A549 (cell line): ENCODE measurements at regions not wholly inside any gene's neighbourhood (a gene's known extent, or its start where the extent isn't known, plus 50 kb on each side); places are given as distances from the start of the nearest gene placed in this dataset.

Experiments used
- ATAC-seq, 2 experiments: fragments of 200-7000 bp in 1 of 2; fragments of >200 bp in 1 of 2; cut with Nextera tagmentation in 1 of 2; cut with Tn5 transposase in 1 of 2; 3 replicates each; pipeline versions ENCODE4 v1.8.0 to v1.9.1; 2018 to 2020; ENCODE audit warnings: mild to moderate bottlenecking in 1 of 2, moderate library complexity in 1 of 2
- CTCF ChIA-PET: fragments of 300-600 bp; sonication (Branson Sonifier 250); formaldehyde crosslinking; extraction: SDS; loops from one replicate; lab custom pipeline; 2021; ENCODE audit warnings: antibody characterized with exemption, inconsistent platforms; lab: Yijun Ruan, JAX
- POLR2A ChIA-PET: fragments of 350-600 bp; formaldehyde crosslinking; extraction: SDS; loops from one replicate; lab custom pipeline; 2021; ENCODE audit warnings: antibody characterized with exemption, inconsistent platforms; lab: Yijun Ruan, JAX
- DNase-seq, 2 experiments: peaks; one replicate each; pipeline versions ENCODE4 v3.0.0 to v3.0.0-alpha.2; 2011 to 2016; ENCODE audit warnings: low read depth in 1 of 2, low spot score in 1 of 2
- FAIRE-seq: peaks from 2 replicates; lab custom pipeline; 2011; peaks lifted over from hg19 to GRCh38; lab: Jason Lieb, UNC
- H3K27ac ChIP-seq, 2 experiments: fragments of >200 bp; sonication (Bioruptor Twin); formaldehyde crosslinking; 3 replicates each; pipeline ENCODE4 v1.5.1; 2016 to 2017
- H3K4me1 ChIP-seq: fragments of >200 bp; sonication (Bioruptor Twin); formaldehyde crosslinking; 3 replicates; pipeline ENCODE4 v1.6.1; 2016
- H3K4me2 ChIP-seq: fragments of >200 bp; sonication (Bioruptor Twin); formaldehyde crosslinking; 3 replicates; pipeline ENCODE4 v1.6.1; 2016
- H3K4me3 ChIP-seq: fragments of >200 bp; sonication (Bioruptor Twin); formaldehyde crosslinking; 3 replicates; pipeline ENCODE4 v1.5.1; 2016
- H3K9me3 ChIP-seq: fragments of >200 bp; sonication (Bioruptor Twin); formaldehyde crosslinking; 3 replicates; pipeline ENCODE4 v1.6.1; 2016
- CBX8 ChIP-seq: fragments of 200-600 bp; sonication (generic); IDR thresholded peaks from 2 replicates; pipeline ENCODE4 v1.6.1; 2016
- CEBPB ChIP-seq, 2 experiments: fragments of >200 bp in 1 of 2; sonication (Bioruptor Twin) in 1 of 2; formaldehyde crosslinking in 1 of 2; IDR thresholded peaks; 2 replicates each; pipeline ENCODE4 v1.6.1; 2012 to 2016
- CHD4 ChIP-seq: fragments of 200-600 bp; sonication (generic); IDR thresholded peaks from 2 replicates; pipeline ENCODE4 v1.6.1; 2016; ENCODE audit warnings: antibody characterized with exemption, mild to moderate bottlenecking, borderline replicate concordance
- EHF ChIP-seq: fragments of 250-450 bp; sonication (Bioruptor Pico); IDR thresholded peaks from 2 replicates; pipeline ENCODE4 v1.5.0; 2020; ENCODE audit warnings: mild to moderate bottlenecking
- EHMT2 ChIP-seq: fragments of 200-600 bp; sonication (generic); IDR thresholded peaks from 2 replicates; pipeline ENCODE4 v1.6.1; 2016; ENCODE audit warnings: antibody characterized with exemption, low read depth, mild to moderate bottlenecking, moderate library complexity
- EP300 ChIP-seq, 2 experiments: fragments of >200 bp; sonication (Bioruptor Twin); formaldehyde crosslinking; IDR thresholded peaks; 2 replicates in 1 of 2; 3 replicates in 1 of 2; pipeline ENCODE4 v1.6.1; 2016 to 2017
- ESRRA ChIP-seq: fragments of 150-350 bp; IDR thresholded peaks from 2 replicates; pipeline ENCODE4 v1.6.1; 2014; ENCODE audit warnings: mild to moderate bottlenecking, low read length, borderline replicate concordance
- FOXS1 ChIP-seq: fragments of 250-450 bp; sonication (Bioruptor Pico); IDR thresholded peaks from 2 replicates; pipeline ENCODE4 v1.5.0; 2020; ENCODE audit warnings: mild to moderate bottlenecking, moderate library complexity
- HDAC2 ChIP-seq: fragments of 200-600 bp; sonication (generic); IDR thresholded peaks from 2 replicates; pipeline ENCODE4 v1.6.1; 2016
- HMGXB4 ChIP-seq: fragments of 250-450 bp; sonication (Bioruptor Pico); IDR thresholded peaks from 2 replicates; pipeline ENCODE4 v1.5.0; 2021; ENCODE audit warnings: mild to moderate bottlenecking, moderate library complexity, borderline replicate concordance
- HOXA7 ChIP-seq: fragments of 250-450 bp; sonication (Bioruptor Pico); IDR thresholded peaks from 2 replicates; pipeline ENCODE4 v1.5.0; 2020; ENCODE audit warnings: mild to moderate bottlenecking, moderate library complexity
- HOXB13 ChIP-seq: fragments of 250-450 bp; sonication (Bioruptor Pico); IDR thresholded peaks from 2 replicates; pipeline ENCODE4 v1.5.0; 2020; ENCODE audit warnings: low read depth, mild to moderate bottlenecking, moderate library complexity
- MAFK ChIP-seq: fragments of 450-650 bp; IDR thresholded peaks from 2 replicates; pipeline ENCODE4 v1.6.1; 2014; ENCODE audit not compliant: partially characterized antibody
- MYC ChIP-seq: IDR thresholded peaks from 2 replicates; pipeline ENCODE4 v1.6.1; 2012; ENCODE audit warnings: mild to moderate bottlenecking, inconsistent platforms, low read length, improper control_type of control experiment, borderline replicate concordance
- NPAS2 ChIP-seq: fragments of 250-450 bp; sonication (Bioruptor Pico); IDR thresholded peaks from 2 replicates; pipeline ENCODE4 v1.8.0; 2022; ENCODE audit warnings: mild to moderate bottlenecking, moderate library complexity, borderline replicate concordance
- POLR2A ChIP-seq: IDR thresholded peaks from 2 replicates; pipeline ENCODE4 v1.6.1; 2012; ENCODE audit warnings: mild to moderate bottlenecking, low read length
- POLR2AphosphoS2 ChIP-seq: conservative IDR thresholded peaks from 2 replicates; pipeline ENCODE4 v1.6.1; 2012; ENCODE audit warnings: low read length, improper control_type of control experiment, inconsistent platforms
- RCOR1 ChIP-seq: fragments of 150-350 bp; IDR thresholded peaks from 2 replicates; pipeline ENCODE4 v1.6.1; 2014; ENCODE audit warnings: antibody characterized with exemption, low read length, low read depth
- RNF2 ChIP-seq: fragments of 200-600 bp; sonication (generic); IDR thresholded peaks from 2 replicates; pipeline ENCODE4 v1.6.1; 2016; ENCODE audit warnings: low read depth, mild to moderate bottlenecking, antibody characterized with exemption, moderate library complexity, borderline replicate concordance
- SMC3 ChIP-seq: fragments of >200 bp; sonication (Bioruptor Twin); formaldehyde crosslinking; IDR thresholded peaks from 3 replicates; pipeline ENCODE4 v1.6.1; 2018; ENCODE audit warnings: inconsistent platforms
- SREBF2 ChIP-seq: fragments of 450-650 bp; IDR thresholded peaks from 2 replicates; pipeline ENCODE4 v1.6.1; 2014; ENCODE audit warnings: mild to moderate bottlenecking, moderate library complexity
- TFCP2L1 ChIP-seq: fragments of 250-450 bp; sonication (Bioruptor Pico); IDR thresholded peaks from 2 replicates; pipeline ENCODE4 v1.5.0; 2021; ENCODE audit warnings: mild to moderate bottlenecking
- ZC3H11A ChIP-seq: fragments of 450-650 bp; IDR thresholded peaks from 2 replicates; pipeline ENCODE4 v1.6.1; 2014; ENCODE audit warnings: antibody characterized with exemption, mild to moderate bottlenecking
- ZSCAN20 ChIP-seq: fragments of 250-450 bp; sonication (Bioruptor Pico); IDR thresholded peaks from 2 replicates; pipeline ENCODE4 v1.8.0; 2022; ENCODE audit warnings: mild to moderate bottlenecking, moderate library complexity
- WGBS: methylation state at CpG from one replicate; pipeline ENCODE4 v1.1.6; 2017; ENCODE audit errors: missing lambda C conversion rate; 5-methylcytosine and 5-hydroxymethylcytosine counted together
- TF ChIP-seq, protein P1 (sequence below): fragments of >200 bp; sonication (Bioruptor Twin); formaldehyde crosslinking; IDR thresholded peaks from 2 replicates; pipeline ENCODE4 v1.6.1; 2016
- TF ChIP-seq, protein P2 (sequence below): IDR thresholded peaks from 2 replicates; pipeline ENCODE4 v1.6.1; 2012

DNA sequence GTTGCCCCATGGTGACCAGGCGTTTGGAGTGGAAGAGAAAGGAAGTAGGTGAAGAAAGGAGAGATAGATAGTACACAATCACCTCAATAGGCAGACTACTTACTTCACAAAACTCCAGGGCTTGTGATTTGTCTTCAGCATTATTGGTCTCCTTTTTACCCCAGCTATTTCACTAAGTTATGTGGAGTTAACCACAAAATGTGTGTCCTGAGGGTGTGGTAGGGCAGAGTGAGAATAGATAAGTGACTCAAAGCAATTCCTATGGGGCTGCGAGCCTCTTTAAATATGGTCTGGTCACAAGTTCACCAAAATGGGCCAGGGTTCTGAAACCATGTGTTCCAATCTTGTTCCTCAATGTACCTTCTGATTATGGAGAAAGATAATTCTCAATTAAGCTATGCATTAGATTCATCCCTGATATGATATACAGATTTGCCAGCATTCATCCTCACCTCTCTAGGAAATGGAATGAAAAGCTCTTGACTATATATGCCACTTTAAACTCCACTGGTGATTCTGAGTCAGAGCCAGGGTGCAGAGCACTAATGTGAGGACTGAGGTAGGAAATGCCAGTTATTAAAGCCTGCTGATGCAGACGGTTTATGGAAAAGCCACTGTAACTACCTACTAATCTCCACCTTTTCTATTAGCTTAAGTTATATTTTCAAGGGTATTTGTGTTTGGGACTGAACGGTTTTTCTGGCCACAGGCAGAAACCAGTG is 310.6 kb upstream of the MANEA start:
- ChIA-PET POLR2A (no interaction called here), CTCF (no interaction called here)
- Histone ChIP-seq H3K9me3 (no peaks in the 10 kb centered on the region), H3K4me1 (no peaks in the 10 kb centered on the region), H3K4me3 (no peak overlapping the region), H3K27ac (no peak overlapping the region), H3K4me2 (no peak overlapping the region)
- DNase-seq (no peak), ATAC-seq (no peak), FAIRE-seq (no peak)
- 17% methylated on average over 4 of the region's 4 CpGs for WGBS
- no peak for TF ChIP-seq MYC
- TF ChIP-seq HOXA7 = no peak
- no peak for TF ChIP-seq ESRRA
- TF ChIP-seq ZC3H11A = no peak
- TF ChIP-seq SREBF2 = no peak
- TF ChIP-seq, protein P1, sequence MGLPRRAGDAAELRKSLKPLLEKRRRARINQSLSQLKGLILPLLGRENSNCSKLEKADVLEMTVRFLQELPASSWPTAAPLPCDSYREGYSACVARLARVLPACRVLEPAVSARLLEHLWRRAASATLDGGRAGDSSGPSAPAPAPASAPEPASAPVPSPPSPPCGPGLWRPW = no peak
- no peak for TF ChIP-seq RCOR1
- TF ChIP-seq SMC3 = no peak
- TF ChIP-seq ZSCAN20 (CRISPR knock-in tag) = no peak
- TF ChIP-seq POLR2A = no peak
- no peak for TF ChIP-seq TFCP2L1 (CRISPR knock-in tag)
- TF ChIP-seq EHF (CRISPR knock-in tag) = no peak
- TF ChIP-seq, protein P2, sequence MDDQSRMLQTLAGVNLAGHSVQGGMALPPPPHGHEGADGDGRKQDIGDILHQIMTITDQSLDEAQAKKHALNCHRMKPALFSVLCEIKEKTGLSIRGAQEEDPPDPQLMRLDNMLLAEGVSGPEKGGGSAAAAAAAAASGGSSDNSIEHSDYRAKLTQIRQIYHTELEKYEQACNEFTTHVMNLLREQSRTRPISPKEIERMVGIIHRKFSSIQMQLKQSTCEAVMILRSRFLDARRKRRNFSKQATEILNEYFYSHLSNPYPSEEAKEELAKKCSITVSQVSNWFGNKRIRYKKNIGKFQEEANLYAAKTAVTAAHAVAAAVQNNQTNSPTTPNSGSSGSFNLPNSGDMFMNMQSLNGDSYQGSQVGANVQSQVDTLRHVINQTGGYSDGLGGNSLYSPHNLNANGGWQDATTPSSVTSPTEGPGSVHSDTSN = no peak

- POLR2A ChIA-PET = no interaction called here
- CTCF ChIA-PET = no interaction called here
- WGBS = 3% methylated on average over 2 of the region's 2 CpGs
- ATAC-seq = no peak
- H3K4me2 ChIP-seq = no peak overlapping the region
- TF ChIP-seq FOXS1 = no peak
- TF ChIP-seq HMGXB4 (CRISPR knock-in tag) = no peak
- TF ChIP-seq EHMT2 = no peak
- TF ChIP-seq CEBPB (IDR thresholded peaks at IDR 0.05) = no peak
- no peak for TF ChIP-seq HOXB13 (CRISPR knock-in tag)
- TF ChIP-seq RNF2 = no peak
- TF ChIP-seq HDAC2 = no peak
- no peak for TF ChIP-seq SREBF2
- no peak for TF ChIP-seq CBX8
- no peak for TF ChIP-seq MAFK
- no peak for TF ChIP-seq RCOR1
- TF ChIP-seq EP300 (IDR thresholded peaks at IDR 0.05) = no peak
- no peak for TF ChIP-seq CHD4
- no peak for TF ChIP-seq ESRRA
- no peak for TF ChIP-seq POLR2AphosphoS2
- TF ChIP-seq NPAS2 = no peak
- TF ChIP-seq TFCP2L1 (CRISPR knock-in tag) = no peak
- H3K9me3 ChIP-seq = no peaks in the 10 kb centered on the region
- FAIRE-seq = no peak
- H3K4me1 ChIP-seq = no peaks in the 10 kb centered on the region
- H3K4me3 ChIP-seq = no peak overlapping the region
- no peak for DNase-seq
- no peak overlapping the region for H3K27ac ChIP-seq
Measured at GRCh38 chr6:95274686-95275235, 302.6 kb upstream of the MANEA start.
